K562 (cell line): ENCODE measurements at regions not wholly inside any gene's neighbourhood (a gene's known extent, or its start where the extent isn't known, plus 50 kb on each side); places are given as distances from the start of the nearest gene placed in this dataset.

Experiments
- ATAC-seq: fragments of 200-7000 bp; cut with Tn5 transposase; 3 replicates; pipeline ENCODE4 v1.9.1; 2020; ENCODE audit warnings: moderate library complexity
- BruUV-seq: library from RNA; stranded (reverse); fragments of 400-500 nt; replicated peaks from 2 replicates; lab custom pipeline; 2021; lab: Mats Ljungman, UMichigan
- CTCF ChIA-PET: fragments of 300-600 bp; formaldehyde crosslinking; extraction: SDS; loops from one replicate; lab custom pipeline; 2021; ENCODE audit warnings: low intra/inter-chr PET ratio; lab: Yijun Ruan, JAX
- POLR2A ChIA-PET: fragments of 300-600, 350-650 bp; sonication (Branson Sonifier 250); formaldehyde crosslinking; extraction: SDS; loops from one replicate; lab custom pipeline; 2021; ENCODE audit warnings: antibody characterized with exemption, inconsistent platforms; lab: Yijun Ruan, JAX
- DNase-seq, 4 experiments: peaks; one replicate each; pipeline versions ENCODE4 v3.0.0 to v3.0.0-alpha.2; 2011 to 2018; ENCODE audit warnings: low spot score in 3 of 4, mixed read lengths in 3 of 4; ENCODE audit errors: extremely low read depth in 1 of 4
- FAIRE-seq: peaks from 2 replicates; lab custom pipeline; 2011; peaks lifted over from hg19 to GRCh38; lab: Jason Lieb, UNC
- H2AFZ ChIP-seq: 2 replicates; pipeline ENCODE4 v1.6.0; 2011; ENCODE audit warnings: low read depth, low read length, control low read depth, inconsistent platforms
- H3K27ac ChIP-seq: fragments of 200-600 bp; 3 replicates; pipeline ENCODE4 v1.8.0; 2011; ENCODE audit warnings: low read depth, mild to moderate bottlenecking, control low read depth, inconsistent platforms, low read length, moderate library complexity, mixed read lengths; ENCODE audit errors: extremely low read depth
- H3K27me3 ChIP-seq, 2 experiments: fragments of 300-600 bp in 1 of 2; 2 replicates in 1 of 2; 3 replicates in 1 of 2; pipeline versions ENCODE4 v1.6.0 to v1.8.0; 2011; ENCODE audit warnings: inconsistent platforms in 2 of 2, low read length in 2 of 2, mild to moderate bottlenecking in 1 of 2, mixed read lengths in 1 of 2, moderate library complexity in 1 of 2; ENCODE audit not compliant: control insufficient read depth in 2 of 2, insufficient read depth in 2 of 2
- H3K36me3 ChIP-seq: fragments of 300-600 bp; 3 replicates; pipeline ENCODE4 v1.8.0; 2011; ENCODE audit warnings: mild to moderate bottlenecking, low read length, inconsistent platforms; ENCODE audit not compliant: control insufficient read depth, insufficient read depth
- H3K4me1 ChIP-seq, 2 experiments: fragments of 200-600 bp in 1 of 2; replicated peaks in 1 of 2; 2 replicates in 1 of 2; 3 replicates in 1 of 2; pipeline versions ENCODE4 v1.5.1 to v1.8.0; 2011; ENCODE audit warnings: inconsistent platforms in 2 of 2, low read length in 2 of 2, mild to moderate bottlenecking in 1 of 2, mixed read lengths in 1 of 2, moderate library complexity in 1 of 2; ENCODE audit not compliant: control insufficient read depth in 2 of 2, insufficient read depth in 2 of 2
- H3K4me2 ChIP-seq: 2 replicates; pipeline ENCODE4 v1.6.1; 2011; ENCODE audit warnings: low read length, control low read depth, inconsistent platforms, mixed read lengths; ENCODE audit not compliant: insufficient read depth
- H3K4me3 ChIP-seq: fragments of 200-600 bp; sonication (generic), shearing (Covaris generic); 2 replicates; pipeline ENCODE4 v1.5.1; 2016; ENCODE audit warnings: control low read depth, inconsistent platforms
- H3K79me2 ChIP-seq: fragments of 200-600 bp; 3 replicates; pipeline ENCODE4 v1.8.0; 2011; ENCODE audit warnings: low read length, inconsistent platforms; ENCODE audit not compliant: control insufficient read depth, insufficient read depth
- H3K9ac ChIP-seq, 2 experiments: 2 replicates each; pipeline versions ENCODE4 v1.6.0 to v1.6.1; 2011; ENCODE audit warnings: low read depth in 2 of 2, low read length in 2 of 2, control low read depth in 1 of 2, inconsistent platforms in 1 of 2, mild to moderate bottlenecking in 1 of 2, mixed read lengths in 1 of 2; ENCODE audit not compliant: insufficient read depth in 1 of 2
- H3K9me1 ChIP-seq: one replicate; pipeline ENCODE4 v1.6.0; 2011; ENCODE audit warnings: inconsistent platforms, mild to moderate bottlenecking, low read length, moderate library complexity; ENCODE audit not compliant: control insufficient read depth, insufficient read depth
- H3K9me3 ChIP-seq: replicated peaks from 2 replicates; pipeline ENCODE4 v1.5.1; 2011; ENCODE audit warnings: low read depth, low read length, inconsistent platforms; ENCODE audit not compliant: control insufficient read depth, insufficient read depth
- H4K20me1 ChIP-seq: replicated peaks from 2 replicates; pipeline ENCODE4 v1.6.1; 2011; ENCODE audit warnings: low read length, inconsistent platforms, mixed read lengths; ENCODE audit not compliant: control insufficient read depth, insufficient read depth
- ELK1 ChIP-seq: sonication (generic); formaldehyde crosslinking; IDR thresholded peaks from 2 replicates; pipeline ENCODE4 v1.8.1; 2022; ENCODE audit warnings: missing genetic modification reagents
- FOSL1 ChIP-seq: fragments of 200-800 bp; sonication (Bioruptor generic); conservative IDR thresholded peaks from 2 replicates; pipeline ENCODE4 v1.6.1; 2016; ENCODE audit warnings: missing genetic modification characterization, missing compliant biosample characterization
- MAX ChIP-seq: sonication (generic); formaldehyde crosslinking; IDR thresholded peaks from 2 replicates; pipeline ENCODE4 v1.9.0; 2022; ENCODE audit warnings: mild to moderate bottlenecking, missing genetic modification reagents
- MBD2 ChIP-seq: sonication (generic); IDR thresholded peaks from 2 replicates; pipeline ENCODE4 v1.6.1; 2016; ENCODE audit warnings: low read depth, borderline replicate concordance
- MLLT1 ChIP-seq, 2 experiments: fragments of 450-650 bp; IDR thresholded peaks; 2 replicates each; pipeline ENCODE4 v1.6.1; 2016
- MYBL2 ChIP-seq, 2 experiments: fragments of 450-650 bp in 1 of 2; sonication (generic) in 1 of 2; formaldehyde crosslinking in 1 of 2; IDR thresholded peaks; 2 replicates each; pipeline versions ENCODE4 v1.6.1 to v1.8.1; 2017 to 2022; ENCODE audit warnings: borderline replicate concordance in 1 of 2, inconsistent platforms in 1 of 2, low read depth in 1 of 2, mild to moderate bottlenecking in 1 of 2, missing genetic modification reagents in 1 of 2, moderate library complexity in 1 of 2
- NELFE ChIP-seq: IDR thresholded peaks from 2 replicates; pipeline ENCODE4 v1.6.1; 2011; ENCODE audit warnings: mild to moderate bottlenecking; ENCODE audit not compliant: insufficient read depth, insufficient read length
- NFYB ChIP-seq: IDR thresholded peaks from 2 replicates; pipeline ENCODE4 v1.6.1; 2011; ENCODE audit warnings: mild to moderate bottlenecking, moderate library complexity; ENCODE audit not compliant: insufficient read length; ENCODE audit errors: extremely low read depth
- SAFB2 ChIP-seq: fragments of 200-400 bp; formaldehyde crosslinking; IDR thresholded peaks from 2 replicates; pipeline ENCODE4 v1.6.1; 2018; ENCODE audit warnings: borderline replicate concordance, low read length, low read depth, moderate library complexity; ENCODE audit not compliant: severe bottlenecking
- SMARCB1 ChIP-seq: IDR thresholded peaks from 2 replicates; pipeline ENCODE4 v1.6.1; 2011; ENCODE audit warnings: improper control_type of control experiment, low read depth; ENCODE audit not compliant: insufficient read length
- SP2 ChIP-seq: IDR thresholded peaks from 2 replicates; pipeline ENCODE4 v1.6.1; 2011; ENCODE audit warnings: mild to moderate bottlenecking, low read depth, low read length, moderate library complexity; ENCODE audit not compliant: poor library complexity, severe bottlenecking; ENCODE audit errors: extremely low read depth
- TCF7 ChIP-seq: sonication (generic); IDR thresholded peaks from 2 replicates; pipeline ENCODE4 v1.6.1; 2016; ENCODE audit warnings: antibody characterized with exemption, borderline replicate concordance
- ZNF232 ChIP-seq: sonication (generic); formaldehyde crosslinking; IDR thresholded peaks from 2 replicates; pipeline ENCODE4 v1.8.0; 2022; ENCODE audit warnings: mild to moderate bottlenecking, missing genetic modification reagents
- ZNF347 ChIP-seq: fragments of 450-650 bp; formaldehyde crosslinking; IDR thresholded peaks from 2 replicates; pipeline ENCODE4 v1.4.0; 2020; ENCODE audit warnings: low read depth, mild to moderate bottlenecking, moderate library complexity
- ZNF395 ChIP-seq: fragments of 200-800 bp; sonication (Bioruptor generic); IDR thresholded peaks from 2 replicates; pipeline ENCODE4 v1.6.1; 2017; ENCODE audit warnings: missing genetic modification characterization, missing compliant biosample characterization
- in situ Hi-C: fragments of 300-500 bp; cut with MboI; formaldehyde crosslinking; loops from 4 replicates; pipeline ENCODE4 v1.15.0; 2018; ENCODE audit warnings: inconsistent platforms, mixed read lengths
- intact Hi-C: fragments of 100-400 bp; cut with micrococcal nuclease; formaldehyde crosslinking; loops from 2 replicates; pipeline ENCODE4 v1.14.2; 2022

GRCh38 chr18:59751186-59751585, 54.0 kb upstream of the CCBE1 start:
- no peaks in the 10 kb centered on the region for H3K9me1 ChIP-seq
- no peak overlapping the region for H3K4me2 ChIP-seq
- intact Hi-C loops (no loop called here), in situ Hi-C loops (no loop called here)
- BruUV-seq, result no TSS peak
- no peak overlapping the region for H3K9ac ChIP-seq
- H3K4me1 ChIP-seq, result no peaks in the 10 kb centered on the region
- no peaks in the 10 kb centered on the region for H3K79me2 ChIP-seq
- H3K4me3 ChIP-seq, result no peak overlapping the region
- no peak for TF ChIP-seq TCF7
- no peak for TF ChIP-seq NFYB
- no peak for TF ChIP-seq MLLT1 (IDR thresholded peaks at IDR 0.05)
- TF ChIP-seq SAFB2, result no peak
- no peak for TF ChIP-seq SMARCB1
- no peak for TF ChIP-seq MYBL2 (IDR thresholded peaks at IDR 0.05; ENCODE audit: low read depth)
- TF ChIP-seq MYBL2 (CRISPR knock-in tag; IDR thresholded peaks at IDR 0.05; ENCODE audit: borderline replicate concordance), result no peak
- no peak for TF ChIP-seq MBD2
- no peak for TF ChIP-seq NELFE
- TF ChIP-seq MAX, result no peak
- TF ChIP-seq SP2, result no peak
- TF ChIP-seq ZNF395 (CRISPR knock-in tag), result no peak
- no peak for TF ChIP-seq FOSL1 (tag)
- no peak for TF ChIP-seq ELK1 (CRISPR knock-in tag)
- no peak for TF ChIP-seq ZNF347 (CRISPR knock-in tag)
- TF ChIP-seq ZNF232, result no peak
- FAIRE-seq (no peak), ATAC-seq (no peak), DNase-seq (no peak)
- H3K9me3 ChIP-seq, result no peaks in the 10 kb centered on the region
- peaks cover 0 to 4% of the 10 kb centered on the region in 2 experiments; a peak in 1 of 5 replicates for H3K27me3 ChIP-seq
- H2AFZ ChIP-seq, result no peak overlapping the region
- H3K36me3 ChIP-seq, result no peaks in the 10 kb centered on the region
- CTCF ChIA-PET, result no interaction called here
- no peaks in the 10 kb centered on the region for H4K20me1 ChIP-seq
- POLR2A ChIA-PET, result no interaction called here
- H3K27ac ChIP-seq, result no peak overlapping the region
